Pancreas (tissue), 10 donors: ENCODE measurements at regions not wholly inside any gene's neighbourhood (a gene's known extent, or its start where the extent isn't known, plus 50 kb on each side); places are given as distances from the start of the nearest gene placed in this dataset.

Experiments used
- ATAC-seq, 4 donors: fragments of 200-7000 bp; cut with Tn5 transposase; one replicate each; pipeline versions ENCODE4 v1.8.0 to v1.9.1; 2020; ENCODE audit warnings: mild to moderate bottlenecking in 4 of 4, moderate library complexity in 4 of 4
- DNase-seq, 6 donors: peaks; one replicate each; pipeline ENCODE4 v3.0.0-alpha.2; 2020
- FAIRE-seq: peaks from 2 replicates; lab custom pipeline; 2012; peaks lifted over from hg19 to GRCh38; lab: Jason Lieb, UNC
- H3K27ac ChIP-seq, 4 donors: fragments of 200-600 bp; sonication (generic); 1 replicate in 3 of 4; 2 replicates in 1 of 4; pipeline versions ENCODE4 v1.5.0 to v1.8.0; 2020
- H3K27me3 ChIP-seq, 4 donors: fragments of 200-600 bp; one replicate each; pipeline ENCODE4 v1.8.0; 2021
- H3K36me3 ChIP-seq, 3 donors: fragments of 200-600 bp; sonication (generic) in 1 of 3; one replicate each; pipeline versions ENCODE4 v1.5.0 to v1.8.0; 2020 to 2021
- H3K4me1 ChIP-seq, 3 donors: fragments of 200-600 bp; one replicate each; pipeline ENCODE4 v1.8.0; 2021
- H3K4me3 ChIP-seq, 4 donors: fragments of 200-600 bp; sonication (generic) in 2 of 4; one replicate each; pipeline versions ENCODE4 v1.5.0 to v1.8.0; 2020 to 2021
- H3K9me3 ChIP-seq, 4 donors: fragments of 200-600 bp; one replicate each; pipeline ENCODE4 v1.8.0; 2021
- CTCF ChIP-seq, 4 donors: fragments of 200-600 bp; sonication (generic) in 3 of 4; IDR thresholded peaks; one replicate each; pipeline versions ENCODE4 v1.5.0 to v1.8.0; 2021; ENCODE audit warnings: antibody characterized with exemption in 4 of 4
- WGBS, 2 donors: extraction: QIAGEN DNeasy Blood & Tissue Kit; methylation state at CpG; one replicate each; pipeline ENCODE4 v1.1.7; 2013; 5-methylcytosine and 5-hydroxymethylcytosine counted together
- intact Hi-C, 3 donors: fragments of 100-400 bp; cut with DNase I; formaldehyde crosslinking; loops; one replicate each; pipeline versions ENCODE4 v1.11.1 to v1.14.2; 2022
- donor health status: healthy with polysubstance abuse.
- donor health status: DM: no; HTN: no; CAD: no; lungs with moderate emphysema.
- donor health status: DM: no; HTN: no; CAD: no.
- donor health status: control.
- donor health status: control.
- donor health status: Bipolar disorder and iron deficiency.
- donor health status: DM: yes; HTN: yes; CAD: no.
- donor health status: DM: no; HTN: no; CAD: no.
- donor health status: DM: no; HTN: no; CAD: no.
- donor health status: DM: yes; HTN: yes; CAD: no.

GRCh38 chr9:21694424-21694823 is 108.0 kb upstream of the MTAP start:
- no peak for FAIRE-seq
- Histone ChIP-seq H3K4me3 (no peak overlapping the region), H3K27ac (no peak overlapping the region), H3K36me3 (no peaks in the 10 kb centered on the region), H3K27me3 (no peaks in the 10 kb centered on the region), H3K9me3 (no peaks in the 10 kb centered on the region), H3K4me1 (no peaks in the 10 kb centered on the region)
- 59 to 62% methylated on average over 6 of the region's 6 CpGs for WGBS, 2 donors
- intact Hi-C loops: no loop called here
- no peak for TF ChIP-seq CTCF (IDR thresholded peaks at IDR 0.05)
- no peak for ATAC-seq
- peak in 1 of 6 donors; percentile 42 for DNase-seq

- Histone ChIP-seq H3K27me3 (no peaks in the 10 kb centered on the region), H3K27ac (no peak overlapping the region), H3K36me3 (no peaks in the 10 kb centered on the region), H3K9me3 (no peaks in the 10 kb centered on the region), H3K4me3 (no peak overlapping the region), H3K4me1 (no peaks in the 10 kb centered on the region)
- DNase-seq: peak in 1 of 6 donors; percentile 41
- TF ChIP-seq CTCF (IDR thresholded peaks at IDR 0.05): no peak
- intact Hi-C loops: no loop called here
- no peak for ATAC-seq
- 86 to 95% methylated on average over 14 of the region's 14 CpGs for WGBS, 2 donors
- no peak for FAIRE-seq
Observed at GRCh38 chr9:21695443-21695842, 107.0 kb upstream of the MTAP start.

GRCh38 chr9:21695874-21696341 is 106.5 kb upstream of the MTAP start:
- no peak for ATAC-seq
- no peaks in the 10 kb centered on the region for H3K36me3 ChIP-seq

GRCh38 chr9:21696411-21696871 is 106.0 kb upstream of the MTAP start:
- Histone ChIP-seq H3K4me3 (no peak overlapping the region), H3K9me3 (no peaks in the 10 kb centered on the region), H3K27me3 (no peaks in the 10 kb centered on the region), H3K4me1 (no peaks in the 10 kb centered on the region), H3K27ac (no peak overlapping the region), H3K36me3 (no peaks in the 10 kb centered on the region)
- intact Hi-C loops: no loop called here
- TF ChIP-seq CTCF (IDR thresholded peaks at IDR 0.05): no peak
- ATAC-seq: no peak
- WGBS, 2 donors: 42% methylated on average over 28 of the region's 28 CpGs
- no peak for FAIRE-seq
- DNase-seq: peak in 1 of 6 donors; percentile 51

More at GRCh38 chr9:21695874-21696341, 106.5 kb upstream of the MTAP start:
- peak in 1 of 6 donors; percentile 70 for DNase-seq
- no peaks in the 10 kb centered on the region for H3K4me1 ChIP-seq
- no peaks in the 10 kb centered on the region for H3K9me3 ChIP-seq
- H3K27ac ChIP-seq: no peak overlapping the region
- 88 to 93% methylated on average over 25 of the region's 25 CpGs for WGBS, 2 donors
- no peak for FAIRE-seq
- TF ChIP-seq CTCF (IDR thresholded peaks at IDR 0.05): no peak
- intact Hi-C loops: no loop called here
- no peak overlapping the region for H3K4me3 ChIP-seq
- no peaks in the 10 kb centered on the region for H3K27me3 ChIP-seq

- no peak overlapping the region for H3K4me3 ChIP-seq
- H3K27ac ChIP-seq: no peak overlapping the region
- FAIRE-seq: no peak
- H3K4me1 ChIP-seq: no peaks in the 10 kb centered on the region
- no peaks in the 10 kb centered on the region for H3K36me3 ChIP-seq
- ATAC-seq: no peak
- no peak for DNase-seq
- TF ChIP-seq CTCF (IDR thresholded peaks at IDR 0.05): no peak
- H3K9me3 ChIP-seq: no peaks in the 10 kb centered on the region
- intact Hi-C loops: no loop called here
- WGBS, 2 donors: 41 to 51% methylated on average over 4 of the region's 4 CpGs
- peaks cover 0 to 4% (median 0%) of the 10 kb centered on the region in 4 donors for H3K27me3 ChIP-seq
Observed at GRCh38 chr9:21708260-21708711, 94.2 kb upstream of the MTAP start.
